OCI-LY1 (cell line): ENCODE measurements at regions not wholly inside any gene's neighbourhood (a gene's known extent, or its start where the extent isn't known, plus 50 kb on each side); places are given as distances from the start of the nearest gene placed in this dataset.

Source experiments
- H2AFZ ChIP-seq: fragments of 200-600 bp; sonication (generic), shearing (Covaris generic); 2 replicates; pipeline ENCODE4 v1.6.0; 2014; ENCODE audit warnings: antibody characterized with exemption, mild to moderate bottlenecking, low read length
- H3F3A ChIP-seq: fragments of 200-600 bp; sonication (generic), shearing (Covaris generic); 2 replicates; pipeline ENCODE4 v1.6.0; 2014; ENCODE audit warnings: mild to moderate bottlenecking, antibody characterized with exemption, low read length, moderate library complexity; ENCODE audit not compliant: insufficient read depth
- H3K27ac ChIP-seq: fragments of 200-600 bp; sonication (generic); 2 replicates; pipeline ENCODE4 v1.5.1; 2014; ENCODE audit warnings: low read length, mixed run types, mild to moderate bottlenecking, low read depth; ENCODE audit not compliant: poor library complexity, severe bottlenecking
- H3K27me3 ChIP-seq: fragments of 200-600 bp; sonication (generic); 2 replicates; pipeline ENCODE4 v1.6.0; 2014; ENCODE audit warnings: antibody characterized with exemption, mild to moderate bottlenecking, low read length, moderate library complexity; ENCODE audit not compliant: insufficient read depth
- H3K36me3 ChIP-seq: fragments of 200-600 bp; sonication (generic); 2 replicates; pipeline ENCODE4 v1.6.1; 2014; ENCODE audit warnings: mild to moderate bottlenecking, antibody characterized with exemption, low read length, moderate library complexity, mixed read lengths; ENCODE audit not compliant: insufficient read depth
- H3K4me1 ChIP-seq: fragments of 200-600 bp; sonication (generic); 2 replicates; pipeline ENCODE4 v1.5.1; 2014; ENCODE audit warnings: mild to moderate bottlenecking, low read length, moderate library complexity; ENCODE audit not compliant: insufficient read depth, severe bottlenecking
- H3K4me2 ChIP-seq: fragments of 200-600 bp; sonication (generic), shearing (Covaris generic); 2 replicates; pipeline ENCODE4 v1.6.1; 2014; ENCODE audit warnings: low read length
- H3K4me3 ChIP-seq: fragments of 200-600 bp; sonication (generic); 2 replicates; pipeline ENCODE4 v1.5.1; 2014; ENCODE audit warnings: low read length, low read depth, mild to moderate bottlenecking, mixed read lengths; ENCODE audit not compliant: poor library complexity, severe bottlenecking
- H3K79me2 ChIP-seq: fragments of 200-600 bp; shearing (Covaris generic); 2 replicates; pipeline ENCODE4 v1.6.1; 2016; ENCODE audit warnings: mixed run types, low read length, mixed read lengths; ENCODE audit not compliant: insufficient read depth
- H3K9ac ChIP-seq: fragments of 200-600 bp; sonication (generic), shearing (Covaris generic); 2 replicates; pipeline ENCODE4 v1.6.1; 2014; ENCODE audit warnings: mild to moderate bottlenecking, low read length, mixed read lengths
- H3K9me2 ChIP-seq: fragments of 200-600 bp; sonication (generic), shearing (Covaris generic); 2 replicates; pipeline ENCODE4 v1.6.1; 2014; ENCODE audit warnings: low read depth, mild to moderate bottlenecking, low read length, mixed read lengths
- H3K9me3 ChIP-seq: fragments of 200-600 bp; shearing (Covaris generic); 2 replicates; pipeline ENCODE4 v1.6.1; 2014; ENCODE audit warnings: low read length, mixed read lengths
- H4K20me1 ChIP-seq: fragments of 200-600 bp; sonication (generic), shearing (Covaris generic); 2 replicates; pipeline ENCODE4 v1.6.0; 2016; ENCODE audit warnings: mild to moderate bottlenecking, low read length; ENCODE audit not compliant: insufficient read depth
- CTCF ChIP-seq: fragments of 200-600 bp; sonication (generic), shearing (Covaris generic); IDR thresholded peaks from 2 replicates; pipeline ENCODE4 v1.5.1; 2017; ENCODE audit warnings: mild to moderate bottlenecking, antibody characterized with exemption, low read length, moderate library complexity, mixed read lengths
- EZH2 ChIP-seq: fragments of 200-600 bp; sonication (generic), shearing (Covaris generic); IDR thresholded peaks from 2 replicates; pipeline ENCODE4 v1.8.0; 2017; ENCODE audit warnings: borderline replicate concordance, mixed run types, mild to moderate bottlenecking, antibody characterized with exemption, low read length, moderate library complexity, mixed read lengths

- no peaks in the 10 kb centered on the region for H3K79me2 ChIP-seq
- no peak overlapping the region for H3K4me2 ChIP-seq
- H3K27me3 ChIP-seq, result no peaks in the 10 kb centered on the region
- no peaks in the 10 kb centered on the region for H3F3A ChIP-seq
- no peak overlapping the region for H2AFZ ChIP-seq
- H3K4me3 ChIP-seq, result no peak overlapping the region
- no peaks in the 10 kb centered on the region for H3K9me2 ChIP-seq
- no peaks in the 10 kb centered on the region for H3K36me3 ChIP-seq
- H3K4me1 ChIP-seq, result no peaks in the 10 kb centered on the region
- H3K9ac ChIP-seq, result no peak overlapping the region
- no peaks in the 10 kb centered on the region for H3K9me3 ChIP-seq
- no peaks in the 10 kb centered on the region for H4K20me1 ChIP-seq
- TF ChIP-seq EZH2, result no peak
- TF ChIP-seq CTCF, result no peak
- H3K27ac ChIP-seq, result no peak overlapping the region
Observed at GRCh38 chr20:52791091-52791490, 181.1 kb upstream of the TSHZ2 start.

- H3K9me3 ChIP-seq, result no peaks in the 10 kb centered on the region
- H3K27me3 ChIP-seq, result no peaks in the 10 kb centered on the region
- no peaks in the 10 kb centered on the region for H3K36me3 ChIP-seq
- no peaks in the 10 kb centered on the region for H3K79me2 ChIP-seq
- no peak overlapping the region for H3K27ac ChIP-seq
- no peaks in the 10 kb centered on the region for H3F3A ChIP-seq
- H4K20me1 ChIP-seq, result no peaks in the 10 kb centered on the region
- TF ChIP-seq CTCF (no peak), EZH2 (no peak)
- H3K4me1 ChIP-seq, result no peaks in the 10 kb centered on the region
- no peaks in the 10 kb centered on the region for H3K9me2 ChIP-seq
- H2AFZ ChIP-seq, result no peak overlapping the region
- H3K4me2 ChIP-seq, result no peak overlapping the region
- no peak overlapping the region for H3K4me3 ChIP-seq
- H3K9ac ChIP-seq, result no peak overlapping the region
Observed at GRCh38 chr20:52789716-52790115, 182.4 kb upstream of the TSHZ2 start.

- no peak overlapping the region for H3K4me2 ChIP-seq
- no peaks in the 10 kb centered on the region for H3K36me3 ChIP-seq
- H3K79me2 ChIP-seq, result no peaks in the 10 kb centered on the region
- H3F3A ChIP-seq, result no peaks in the 10 kb centered on the region
- TF ChIP-seq CTCF, result no peak
- TF ChIP-seq EZH2, result no peak
- no peaks in the 10 kb centered on the region for H3K9me3 ChIP-seq
- no peak overlapping the region for H3K9ac ChIP-seq
- H3K27ac ChIP-seq, result no peak overlapping the region
- H3K4me1 ChIP-seq, result no peaks in the 10 kb centered on the region
- H3K4me3 ChIP-seq, result no peak overlapping the region
- H3K9me2 ChIP-seq, result no peaks in the 10 kb centered on the region
- no peaks in the 10 kb centered on the region for H4K20me1 ChIP-seq
- no peak overlapping the region for H2AFZ ChIP-seq
- no peaks in the 10 kb centered on the region for H3K27me3 ChIP-seq
Observed at GRCh38 chr20:52787962-52788361, 184.2 kb upstream of the TSHZ2 start.
